ENCODE measurements at regions not wholly inside any gene's neighbourhood (a gene's known extent, or its start where the extent isn't known, plus 50 kb on each side); places are given as distances from the start of the nearest gene placed in this dataset.

DNA sequence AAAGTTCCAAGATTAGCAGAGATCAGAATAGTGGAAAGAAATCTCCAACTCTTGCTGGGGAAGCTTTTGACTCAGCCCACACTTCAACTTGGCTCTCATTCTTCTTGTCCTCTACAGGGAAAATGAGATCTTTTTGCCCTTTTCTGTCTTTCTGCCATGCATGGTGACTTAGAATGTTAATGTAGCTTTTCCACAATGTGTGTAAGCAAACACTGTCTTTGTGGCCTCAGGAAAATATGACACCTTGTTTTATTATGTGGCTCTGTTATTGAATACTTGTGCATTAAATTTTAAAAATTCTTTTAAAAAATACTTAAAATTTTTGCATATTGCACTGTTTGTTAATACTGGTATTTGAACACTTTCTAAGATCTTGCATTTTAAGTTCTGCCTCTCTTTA, 65.4 kb upstream of the WDR75 start:
- TF ChIP-seq CTCF (conservative IDR thresholded peaks at IDR 0.05 in 1 of 2, IDR thresholded peaks at IDR 0.05 in 1 of 2; ENCODE audit: low read depth in 1 of 2, low read length in 2 of 2): no peak
- TF ChIP-seq EZH2 (IDR thresholded peaks at IDR 0.05; ENCODE audit: low read length, missing control alignments): no peak

Measured in fibroblast of lung (primary cell).